Muscle of leg (tissue), 3 donors: ENCODE measurements at regions not wholly inside any gene's neighbourhood (a gene's known extent, or its start where the extent isn't known, plus 50 kb on each side); places are given as distances from the start of the nearest gene placed in this dataset.
A peak's percentile ranks its signal among the peaks of the same experiment; 100 is the strongest.

Source experiments
- DNase-seq: peaks from one replicate; pipeline ENCODE4 v3.0.0; 2013
- H3K27ac ChIP-seq: one replicate; pipeline ENCODE4 v1.5.1; 2013; ENCODE audit warnings: mild to moderate bottlenecking, low read length, control low read depth
- H3K27me3 ChIP-seq: one replicate; pipeline ENCODE4 v1.6.1; 2013; ENCODE audit warnings: low read length; ENCODE audit not compliant: control insufficient read depth, insufficient read depth
- H3K36me3 ChIP-seq: one replicate; pipeline ENCODE4 v1.6.1; 2013; ENCODE audit warnings: low read length; ENCODE audit not compliant: control insufficient read depth, insufficient read depth
- H3K4me1 ChIP-seq: one replicate; pipeline ENCODE4 v1.6.1; 2013; ENCODE audit warnings: low read length; ENCODE audit not compliant: control insufficient read depth, insufficient read depth
- H3K4me3 ChIP-seq: one replicate; pipeline ENCODE4 v1.5.1; 2013; ENCODE audit warnings: low read length, control low read depth
- H3K9me3 ChIP-seq: replicated peaks from 2 replicates; pipeline ENCODE4 v1.6.1; 2013; ENCODE audit warnings: low read depth, low read length; ENCODE audit not compliant: control insufficient read depth
- WGBS: methylation state at CpG from one replicate; pipeline ENCODE4 v1.1.5; 2013; ENCODE audit warnings: missing lambda C conversion rate; ENCODE audit not compliant: insufficient coverage; 5-methylcytosine and 5-hydroxymethylcytosine counted together

DNA sequence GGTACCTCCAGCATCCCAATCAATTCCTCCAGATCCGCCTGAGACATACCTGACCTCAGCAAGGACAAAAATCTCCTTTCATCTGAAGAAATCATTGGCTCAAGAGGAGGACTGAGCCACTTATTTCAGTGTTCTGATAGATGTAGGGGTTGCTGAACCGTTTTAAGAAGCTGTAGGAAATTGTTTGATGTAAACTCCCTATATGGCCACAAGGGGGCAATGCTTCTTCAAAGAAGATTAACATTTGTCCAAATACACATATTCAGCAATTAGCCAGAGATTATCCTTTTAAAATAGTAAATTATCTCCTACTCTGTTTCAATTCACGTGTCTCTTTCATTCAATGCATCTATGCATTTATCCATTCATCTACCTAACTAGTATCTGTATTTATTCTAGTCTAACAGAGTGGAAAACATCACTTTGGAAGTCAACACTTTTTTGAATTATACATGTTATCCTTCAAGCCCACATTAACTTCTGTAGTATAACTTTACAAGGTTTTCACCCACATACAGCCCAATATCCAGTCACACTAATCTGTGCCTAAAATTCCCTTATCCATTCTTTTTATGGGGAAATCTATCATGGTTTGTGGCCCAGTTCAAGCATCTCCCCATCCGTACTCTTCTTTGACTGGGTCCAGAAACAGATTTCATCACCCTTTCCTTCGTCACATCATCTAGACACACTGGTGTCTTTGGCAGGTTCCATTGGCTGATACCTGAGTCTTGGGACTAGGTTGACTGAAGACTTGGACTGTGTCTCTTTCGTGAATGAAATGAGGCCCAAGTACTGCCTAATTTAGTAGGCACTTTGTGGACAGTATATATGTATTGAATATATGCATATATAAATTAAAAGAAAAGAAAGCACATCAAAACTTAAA is 411.0 kb upstream of the OR4E1 start:
- H3K27me3 ChIP-seq: no peaks in the 10 kb centered on the region
- no peaks in the 10 kb centered on the region for H3K9me3 ChIP-seq
- H3K4me1 ChIP-seq: no peaks in the 10 kb centered on the region
- H3K4me3 ChIP-seq: no peak overlapping the region
- H3K27ac ChIP-seq: no peak overlapping the region
- WGBS: no CpG with 5 or more reads among the region's 6 CpGs
- H3K36me3 ChIP-seq: no peaks in the 10 kb centered on the region
- peak; percentile 60 for DNase-seq

DNA sequence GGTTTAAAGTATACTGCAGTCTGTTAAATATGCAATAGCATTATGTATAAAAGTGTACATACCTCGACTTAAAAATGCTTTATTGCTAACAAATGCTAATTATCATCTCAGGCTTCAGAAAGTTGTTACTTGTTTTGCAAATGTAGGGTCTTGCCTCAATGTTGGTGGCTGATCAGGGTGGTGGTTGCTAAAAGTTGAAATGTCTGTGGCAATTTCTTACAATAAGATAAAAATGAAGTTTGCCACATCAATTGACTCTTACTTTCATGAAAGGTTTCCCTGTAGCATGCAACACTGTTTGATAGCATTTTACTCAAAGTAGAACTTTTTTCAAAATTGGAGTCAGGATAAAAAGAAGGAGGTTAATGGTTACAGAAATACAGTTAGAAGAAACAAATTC is 407.7 kb upstream of the OR4E1 start:
- H3K27ac ChIP-seq: no peak overlapping the region
- H3K27me3 ChIP-seq: no peaks in the 10 kb centered on the region
- H3K9me3 ChIP-seq: no peaks in the 10 kb centered on the region
- DNase-seq: no peak
- WGBS: no CpG with 5 or more reads among the region's 1 CpG
- no peaks in the 10 kb centered on the region for H3K4me1 ChIP-seq
- no peaks in the 10 kb centered on the region for H3K36me3 ChIP-seq
- H3K4me3 ChIP-seq: no peak overlapping the region

GRCh38 chr14:22079766-22080165 is 406.1 kb upstream of the OR4E1 start:
- no peak for DNase-seq
- Histone ChIP-seq H3K27me3 (no peaks in the 10 kb centered on the region), H3K36me3 (no peaks in the 10 kb centered on the region), H3K27ac (no peak overlapping the region), H3K9me3 (no peaks in the 10 kb centered on the region), H3K4me3 (no peak overlapping the region), H3K4me1 (no peaks in the 10 kb centered on the region)
- WGBS: no CpG with 5 or more reads among the region's 1 CpG

DNA sequence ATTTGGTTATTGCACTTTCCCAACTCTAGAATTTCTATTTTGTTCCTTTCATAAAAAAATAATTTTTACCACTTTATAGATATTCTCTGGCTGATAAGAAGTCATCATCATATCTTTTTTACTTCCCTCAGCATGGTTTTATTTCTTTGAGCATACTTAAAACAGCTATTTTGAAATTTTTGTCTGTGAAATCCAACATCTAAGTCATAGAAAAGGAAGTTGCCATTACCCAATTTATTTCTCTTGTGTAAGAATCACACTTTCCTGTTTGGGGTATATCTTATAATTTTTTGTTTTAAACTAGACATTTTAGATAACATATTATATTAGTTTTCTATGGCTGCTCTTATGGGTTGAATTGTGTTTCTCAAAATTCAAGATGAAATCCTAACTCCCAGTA is 400.2 kb upstream of the OR4E1 start:
- H3K9me3 ChIP-seq: no peaks in the 10 kb centered on the region
- H3K36me3 ChIP-seq: no peaks in the 10 kb centered on the region
- no peak overlapping the region for H3K4me3 ChIP-seq
- peaks cover 4% of the 10 kb centered on the region for H3K4me1 ChIP-seq
- no peak overlapping the region for H3K27ac ChIP-seq
- H3K27me3 ChIP-seq: no peaks in the 10 kb centered on the region
- DNase-seq: no peak

DNA sequence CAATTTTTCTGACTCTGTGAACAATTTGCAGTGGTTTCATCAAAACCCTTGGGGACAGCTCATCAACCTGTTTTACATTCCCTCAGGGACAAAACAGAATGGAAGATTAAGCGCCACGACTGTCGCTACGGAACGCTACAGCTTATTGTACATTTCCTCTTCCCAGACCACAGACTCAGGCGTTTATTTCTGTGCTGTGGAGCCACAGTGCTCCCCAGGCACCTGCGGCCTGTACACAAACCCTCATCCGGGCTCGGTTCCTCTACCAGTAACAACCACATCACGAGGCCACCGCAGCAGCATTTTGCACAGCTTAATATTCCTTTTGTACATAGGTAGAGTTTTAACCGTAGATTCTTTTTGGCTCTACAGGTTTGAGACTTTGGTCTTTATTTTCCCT is 397.4 kb upstream of the OR4E1 start:
- DNase-seq: peak; percentile 11
- H3K36me3 ChIP-seq: no peaks in the 10 kb centered on the region
- WGBS: 21% methylated on average over 6 of the region's 12 CpGs
- H3K4me1 ChIP-seq: peaks cover 4% of the 10 kb centered on the region
- no peaks in the 10 kb centered on the region for H3K9me3 ChIP-seq
- H3K4me3 ChIP-seq: no peak overlapping the region
- H3K27ac ChIP-seq: no peak overlapping the region
- H3K27me3 ChIP-seq: no peaks in the 10 kb centered on the region

GRCh38 chr14:22070119-22070982 is 396.7 kb upstream of the OR4E1 start:
- 3% methylated on average over 8 of the region's 12 CpGs for WGBS
- Histone ChIP-seq H3K4me1 (peaks cover 4% of the 10 kb centered on the region), H3K36me3 (no peaks in the 10 kb centered on the region), H3K27ac (no peak overlapping the region), H3K27me3 (no peaks in the 10 kb centered on the region), H3K9me3 (no peaks in the 10 kb centered on the region), H3K4me3 (no peak overlapping the region)
- DNase-seq: peak; percentile 41

GRCh38 chr14:22065347-22065746 is 391.7 kb upstream of the OR4E1 start:
- Histone ChIP-seq H3K27ac (no peak overlapping the region), H3K36me3 (no peaks in the 10 kb centered on the region), H3K27me3 (no peaks in the 10 kb centered on the region), H3K4me1 (peaks cover 3% of the 10 kb centered on the region), H3K9me3 (no peaks in the 10 kb centered on the region), H3K4me3 (no peak overlapping the region)
- no peak for DNase-seq
- no CpG with 5 or more reads among the region's 1 CpG for WGBS

DNA sequence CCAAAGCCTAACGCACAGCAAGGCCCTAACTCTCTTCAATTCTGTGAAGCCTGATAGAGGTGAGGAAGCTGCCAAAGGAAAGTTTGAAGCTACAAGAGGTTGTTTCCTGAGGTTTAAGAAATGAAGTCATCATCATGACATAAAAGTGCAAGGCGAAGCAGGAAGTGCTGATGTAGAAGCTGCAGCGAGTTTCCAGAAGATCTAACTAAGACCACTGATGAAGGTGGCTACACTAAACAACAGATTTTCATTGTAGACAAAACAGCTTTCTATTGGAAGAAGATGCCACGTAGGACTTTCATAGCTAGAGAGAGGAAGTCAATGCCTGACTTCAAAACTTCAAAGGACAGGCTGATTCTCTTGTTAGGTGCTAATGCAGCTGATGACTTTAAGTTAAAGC is 385.6 kb upstream of the OR4E1 start:
- H3K27me3 ChIP-seq: no peaks in the 10 kb centered on the region
- no peak overlapping the region for H3K27ac ChIP-seq
- no peaks in the 10 kb centered on the region for H3K36me3 ChIP-seq
- no peak overlapping the region for H3K4me3 ChIP-seq
- WGBS: 83% methylated on average over 1 of the region's 4 CpGs
- H3K4me1 ChIP-seq: no peaks in the 10 kb centered on the region
- DNase-seq: no peak
- H3K9me3 ChIP-seq: no peaks in the 10 kb centered on the region

- 30% methylated on average over 3 of the region's 3 CpGs for WGBS
- no peaks in the 10 kb centered on the region for H3K27me3 ChIP-seq
- no peaks in the 10 kb centered on the region for H3K36me3 ChIP-seq
- no peak for DNase-seq
- H3K4me3 ChIP-seq: no peak overlapping the region
- no peak overlapping the region for H3K27ac ChIP-seq
- no peaks in the 10 kb centered on the region for H3K4me1 ChIP-seq
- no peaks in the 10 kb centered on the region for H3K9me3 ChIP-seq
Observed at GRCh38 chr14:22052795-22053194, 379.2 kb upstream of the OR4E1 start.

DNA sequence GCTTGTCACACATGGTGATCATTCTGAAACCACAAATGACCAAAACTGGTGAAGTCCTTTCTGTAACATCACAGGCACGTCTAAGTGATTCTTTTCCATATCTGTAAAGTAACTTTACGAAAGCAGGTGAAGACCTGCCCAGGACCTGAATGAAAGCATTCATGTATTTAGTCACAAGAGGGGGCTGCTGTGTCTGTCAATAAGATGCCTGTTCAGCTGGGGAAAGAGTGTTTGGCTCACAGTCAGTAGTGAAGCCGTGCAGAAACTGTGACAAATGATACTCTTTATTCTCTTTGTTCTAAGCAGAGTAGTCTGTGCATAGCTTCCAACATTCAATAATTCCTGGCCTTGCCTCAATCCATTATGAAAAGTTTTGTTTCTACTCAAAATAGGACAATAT is 373.5 kb upstream of the OR4E1 start:
- Histone ChIP-seq H3K36me3 (no peaks in the 10 kb centered on the region), H3K27me3 (no peaks in the 10 kb centered on the region), H3K9me3 (no peaks in the 10 kb centered on the region), H3K27ac (no peak overlapping the region), H3K4me3 (no peak overlapping the region), H3K4me1 (no peaks in the 10 kb centered on the region)
- peak; percentile 63 for DNase-seq
- no CpG with 5 or more reads among the region's 3 CpGs for WGBS
